UCSD-AML1 (cell line): ENCODE measurements at regions not wholly inside any gene's neighbourhood (a gene's known extent, or its start where the extent isn't known, plus 50 kb on each side); places are given as distances from the start of the nearest gene placed in this dataset.

Experiments used
- DNase-seq: peaks from one replicate; lab custom pipeline; 2025; ENCODE audit not compliant: unreplicated experiment; lab: John Stamatoyannopoulos, UW

- no peak for DNase-seq
Observed at GRCh38 chr6:98669371-98669770, 165.0 kb upstream of the POU3F2 start.

DNA sequence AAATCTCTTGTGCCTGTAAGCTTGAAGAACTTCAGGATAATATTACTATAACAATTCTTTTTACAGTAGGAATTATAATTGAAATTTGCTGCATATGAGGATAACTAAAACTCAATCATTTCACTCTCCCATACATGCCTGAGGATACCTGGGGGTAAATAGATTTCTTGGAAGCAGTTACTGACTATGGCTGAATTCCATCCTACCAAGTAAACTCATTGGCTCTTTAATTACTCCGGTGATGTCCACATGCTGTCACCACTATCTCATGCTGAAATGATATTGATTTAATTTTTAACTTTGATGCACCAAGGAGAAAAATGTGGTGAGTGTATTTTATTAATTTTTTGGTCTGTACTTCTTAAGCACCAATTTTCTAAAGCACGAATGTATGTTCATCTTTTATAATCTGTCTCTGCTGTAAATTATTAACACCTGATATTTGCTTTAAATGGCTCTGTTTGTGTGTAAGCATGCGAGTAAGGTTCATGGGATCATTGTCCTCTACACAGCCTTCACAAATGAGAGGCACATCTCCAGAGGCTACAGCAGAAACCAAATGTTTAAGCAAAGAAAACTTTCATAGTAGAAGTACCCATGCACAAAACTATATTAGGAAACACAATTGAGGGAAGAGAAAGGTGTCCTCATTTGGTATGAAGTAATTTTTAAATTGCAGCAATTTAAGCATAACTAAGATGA lies 164.2 kb upstream of the POU3F2 start:
- no peak for DNase-seq

- DNase-seq: no peak
Observed at GRCh38 chr6:98672681-98673475, 161.5 kb upstream of the POU3F2 start.

DNA sequence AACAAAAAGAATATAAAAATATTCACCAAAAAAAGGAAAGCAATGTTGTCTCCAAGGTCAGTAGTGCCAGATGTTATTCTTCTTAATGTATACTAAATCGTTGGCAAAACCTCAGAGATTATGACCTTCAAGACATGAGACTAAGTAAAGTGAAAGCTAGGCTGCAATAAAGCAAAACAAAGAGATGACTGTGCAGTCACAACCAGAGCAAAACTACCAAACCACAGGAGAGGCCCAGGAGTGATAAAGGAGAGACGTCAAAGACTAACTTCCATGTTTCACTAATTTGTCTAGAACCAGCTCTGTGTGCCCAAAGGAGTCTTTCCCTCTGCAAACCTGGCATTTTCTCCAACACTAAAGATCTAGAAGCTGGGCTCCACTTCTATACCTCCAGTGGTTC lies 155.9 kb upstream of the POU3F2 start:
- no peak for DNase-seq

GRCh38 chr6:98686008-98686601 lies 148.3 kb upstream of the POU3F2 start:
- no peak for DNase-seq

GRCh38 chr6:98687752-98688151 lies 146.6 kb upstream of the POU3F2 start:
- DNase-seq: no peak

DNA sequence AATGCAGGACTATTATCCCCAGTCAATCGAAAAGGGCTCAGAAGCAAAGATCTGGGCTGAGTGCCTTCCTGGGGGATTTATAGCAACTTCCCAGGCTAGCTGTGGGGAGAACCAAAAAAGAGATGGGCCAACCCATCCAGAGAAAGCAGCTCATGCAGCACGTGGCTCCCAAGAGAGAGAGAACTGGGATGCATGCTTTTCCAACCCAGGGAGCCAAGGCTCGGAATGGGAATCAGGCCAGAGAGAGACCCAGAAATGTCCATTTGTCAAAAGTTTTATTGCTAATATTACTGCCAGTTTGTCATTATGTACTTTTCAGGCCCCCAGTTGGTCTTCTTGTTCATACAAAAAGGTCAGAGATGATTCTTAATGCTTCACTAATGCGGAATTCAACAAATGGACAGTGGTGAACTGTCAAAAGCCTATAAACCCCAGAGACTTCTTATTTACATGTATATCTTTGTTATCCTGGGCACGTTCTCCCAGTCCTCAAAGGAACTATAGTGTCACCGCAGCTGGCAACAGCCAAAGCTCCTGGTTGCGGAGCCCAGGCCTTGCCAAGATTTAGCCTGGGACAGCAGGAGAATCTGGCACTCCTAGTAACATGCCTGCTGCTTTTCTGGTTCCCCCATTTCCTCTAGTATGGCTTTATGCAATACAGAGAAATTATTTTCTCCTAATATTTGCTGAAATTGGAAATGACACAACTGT lies 139.1 kb upstream of the POU3F2 start:
- DNase-seq: no peak

DNA sequence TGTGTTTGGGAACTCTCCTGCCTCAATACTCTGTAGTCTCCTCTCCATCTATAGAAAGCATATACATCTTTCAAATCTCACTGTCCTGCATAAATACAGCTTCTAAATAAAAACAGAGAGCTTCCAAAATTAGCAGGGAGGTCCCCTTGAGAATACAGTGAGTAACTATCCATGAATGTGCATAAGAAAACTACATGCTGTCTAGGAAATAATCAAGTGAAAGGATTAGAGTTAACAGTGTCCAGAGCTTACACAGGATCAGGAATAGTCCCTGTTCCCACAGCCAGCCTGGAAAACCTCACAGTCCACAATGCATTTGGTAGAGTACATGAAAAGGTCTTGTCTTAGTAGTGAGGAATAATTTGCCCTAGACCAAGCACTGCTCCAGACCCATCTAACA lies 123.0 kb upstream of the POU3F2 start:
- DNase-seq: no peak

- DNase-seq: no peak
Observed at GRCh38 chr6:98716341-98716740, 118.0 kb upstream of the POU3F2 start.

GRCh38 chr6:98717322-98717877 lies 117.0 kb upstream of the POU3F2 start:
- DNase-seq: no peak

DNA sequence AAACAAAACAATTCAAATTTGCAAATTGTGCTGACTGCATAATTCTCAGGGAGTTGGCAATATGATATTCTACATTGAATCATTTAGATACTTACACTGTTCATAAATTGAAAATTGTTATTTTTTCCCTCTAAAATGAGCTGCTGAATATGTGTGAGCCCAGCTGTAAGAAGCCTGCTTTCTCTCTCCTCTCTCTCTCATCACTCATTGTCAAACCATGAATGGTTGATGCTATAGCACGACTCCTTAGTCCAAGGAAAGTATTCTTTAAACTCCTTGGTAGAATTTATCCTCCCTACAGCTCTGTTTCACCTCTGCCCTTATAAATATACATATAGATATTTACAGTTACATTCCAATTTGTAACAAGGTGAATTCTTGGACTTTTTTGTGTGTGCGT lies 116.4 kb upstream of the POU3F2 start:
- DNase-seq: no peak

GRCh38 chr6:98724537-98724936 lies 109.8 kb upstream of the POU3F2 start:
- DNase-seq: no peak

- DNase-seq: no peak
Observed at GRCh38 chr6:98747273-98747672, 87.1 kb upstream of the POU3F2 start.

DNA sequence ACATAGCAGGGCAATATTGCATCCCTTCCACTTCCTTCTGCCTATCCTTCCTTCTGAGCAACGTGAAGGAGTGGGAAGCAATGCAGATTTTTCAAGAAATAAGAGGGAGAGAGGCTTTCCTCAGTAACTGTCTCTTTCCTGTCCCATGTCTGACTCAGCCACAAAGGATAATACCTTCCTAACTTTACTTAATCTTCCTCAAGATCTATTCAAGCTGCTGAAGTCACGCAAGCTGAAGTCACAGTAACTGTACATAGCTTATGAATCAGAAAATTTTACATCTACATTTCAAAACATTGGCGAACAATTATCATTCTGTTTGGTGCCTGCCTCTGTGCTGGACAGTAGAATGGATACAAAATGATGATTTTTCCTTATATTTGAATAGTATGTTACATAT lies 86.4 kb upstream of the POU3F2 start:
- no peak for DNase-seq

- DNase-seq: no peak
Observed at GRCh38 chr6:98759459-98759858, 74.9 kb upstream of the POU3F2 start.

DNA sequence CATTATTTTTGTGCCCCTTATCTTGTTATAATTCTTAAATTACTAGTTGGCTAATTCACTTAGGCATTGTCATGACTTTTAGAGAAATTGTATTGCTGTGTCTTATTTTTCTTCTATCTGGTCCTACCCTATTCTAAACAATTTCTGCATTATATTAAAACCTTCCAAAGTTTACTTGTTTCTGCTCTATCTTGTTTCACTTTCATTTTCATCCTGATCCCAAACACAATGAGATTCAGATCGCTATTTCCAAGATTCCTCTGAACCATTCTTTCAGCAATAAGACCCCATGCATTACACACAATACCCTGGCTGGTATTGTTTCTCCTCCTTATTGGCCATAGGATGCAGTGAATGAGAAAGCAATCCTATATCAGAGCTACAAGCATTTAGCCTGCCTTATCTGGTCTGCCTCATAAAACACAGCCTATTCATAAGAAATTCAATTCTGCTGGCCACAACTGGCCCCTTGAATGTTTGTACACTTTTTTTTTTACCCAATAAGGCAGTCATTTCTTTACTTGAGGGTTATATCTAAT lies 69.9 kb upstream of the POU3F2 start:
- DNase-seq: no peak

DNA sequence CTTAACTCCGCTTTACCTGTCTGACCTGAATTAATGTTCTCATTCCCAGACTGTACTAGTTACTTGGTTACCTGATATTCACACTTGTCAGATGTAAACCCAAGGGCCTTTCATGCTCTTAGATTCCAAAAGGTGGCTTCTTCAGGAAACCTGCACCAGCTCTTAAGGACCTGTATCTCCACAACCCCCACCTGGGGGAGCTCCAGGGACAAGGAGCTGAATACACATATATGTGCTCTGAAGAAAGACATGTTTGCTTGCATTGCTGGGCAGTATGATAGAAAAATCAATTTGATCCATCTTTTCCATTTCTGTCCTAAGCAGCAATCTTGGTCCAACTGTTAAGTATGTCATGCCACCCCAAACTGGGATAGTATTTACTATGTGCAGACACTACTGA lies 64.8 kb upstream of the POU3F2 start:
- DNase-seq: peak; percentile 7

DNA sequence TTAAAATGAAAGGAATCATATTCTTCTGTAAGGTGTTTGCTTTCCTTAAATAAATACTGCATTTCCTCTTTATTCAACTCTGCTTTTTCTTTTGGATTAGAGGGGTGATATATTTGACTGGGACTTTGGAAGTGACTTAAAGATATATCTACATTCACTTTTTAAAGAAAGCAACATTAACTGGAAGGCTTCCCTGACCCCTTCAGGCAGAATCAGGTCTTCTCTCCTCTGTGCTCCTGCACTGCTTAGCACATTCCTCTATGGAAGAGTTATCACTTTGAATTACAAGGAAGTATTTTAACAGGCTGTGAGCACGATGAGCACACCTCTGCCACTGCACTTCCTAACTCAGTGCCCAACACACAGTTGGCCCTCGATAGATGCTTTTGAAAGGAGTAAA lies 59.2 kb upstream of the POU3F2 start:
- no peak for DNase-seq

GRCh38 chr6:98777762-98778161 lies 56.6 kb upstream of the POU3F2 start:
- DNase-seq: no peak

- DNase-seq: no peak
Observed at GRCh38 chr6:98779618-98780017, 54.8 kb upstream of the POU3F2 start.

- DNase-seq: no peak
Observed at GRCh38 chr6:98782772-98783171, 51.6 kb upstream of the POU3F2 start.
